ENCODE measurements at regions not wholly inside any gene's neighbourhood (a gene's known extent, or its start where the extent isn't known, plus 50 kb on each side); places are given as distances from the start of the nearest gene placed in this dataset.

DNA sequence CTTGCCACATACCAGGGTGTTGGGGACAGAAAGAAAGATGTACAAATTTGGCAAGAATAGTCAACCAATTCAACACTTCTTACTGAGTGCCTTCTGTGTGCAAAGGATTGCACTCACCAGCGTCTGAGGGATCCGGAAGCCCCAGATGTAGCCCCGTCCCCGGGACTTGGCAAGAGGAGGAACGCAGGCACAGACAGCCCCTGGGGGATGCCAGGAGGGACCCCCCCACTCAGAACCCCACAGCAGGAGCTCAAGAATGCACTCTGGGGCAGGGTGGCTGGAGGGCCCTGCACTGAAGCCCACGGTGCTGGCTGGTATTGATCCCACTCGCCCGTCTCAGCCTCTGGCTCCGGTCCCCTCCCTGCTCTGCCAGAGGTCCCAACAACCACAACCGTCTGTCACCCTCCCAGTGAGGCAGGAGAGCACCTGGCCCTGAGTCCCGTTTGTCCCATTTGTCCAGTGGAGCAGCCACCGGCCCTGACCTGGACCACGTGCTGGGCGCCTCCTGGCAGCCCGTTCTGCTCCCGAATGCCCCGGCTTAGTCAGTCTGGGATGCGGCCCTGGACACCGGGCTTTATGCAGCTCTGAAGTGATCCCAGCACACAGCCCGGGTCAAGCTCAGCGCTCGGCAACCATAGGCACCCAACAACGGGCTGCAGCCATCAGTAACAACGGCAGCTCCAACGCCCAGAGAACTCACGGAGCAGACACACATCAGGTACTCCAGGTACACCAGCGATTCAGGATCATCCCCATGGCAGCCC lies 128.7 kb downstream of the DLL1 start:
- TF ChIP-seq POLR2A (IDR thresholded peaks at IDR 0.05; ENCODE audit: low read depth, low read length), result no peak
- TF ChIP-seq, protein P1, sequence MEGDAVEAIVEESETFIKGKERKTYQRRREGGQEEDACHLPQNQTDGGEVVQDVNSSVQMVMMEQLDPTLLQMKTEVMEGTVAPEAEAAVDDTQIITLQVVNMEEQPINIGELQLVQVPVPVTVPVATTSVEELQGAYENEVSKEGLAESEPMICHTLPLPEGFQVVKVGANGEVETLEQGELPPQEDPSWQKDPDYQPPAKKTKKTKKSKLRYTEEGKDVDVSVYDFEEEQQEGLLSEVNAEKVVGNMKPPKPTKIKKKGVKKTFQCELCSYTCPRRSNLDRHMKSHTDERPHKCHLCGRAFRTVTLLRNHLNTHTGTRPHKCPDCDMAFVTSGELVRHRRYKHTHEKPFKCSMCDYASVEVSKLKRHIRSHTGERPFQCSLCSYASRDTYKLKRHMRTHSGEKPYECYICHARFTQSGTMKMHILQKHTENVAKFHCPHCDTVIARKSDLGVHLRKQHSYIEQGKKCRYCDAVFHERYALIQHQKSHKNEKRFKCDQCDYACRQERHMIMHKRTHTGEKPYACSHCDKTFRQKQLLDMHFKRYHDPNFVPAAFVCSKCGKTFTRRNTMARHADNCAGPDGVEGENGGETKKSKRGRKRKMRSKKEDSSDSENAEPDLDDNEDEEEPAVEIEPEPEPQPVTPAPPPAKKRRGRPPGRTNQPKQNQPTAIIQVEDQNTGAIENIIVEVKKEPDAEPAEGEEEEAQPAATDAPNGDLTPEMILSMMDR (IDR thresholded peaks at IDR 0.05; ENCODE audit: extremely low read depth in 1 of 2, insufficient read depth in 1 of 2, low read depth in 1 of 2, low read length in 2 of 2), result no peak
- TF ChIP-seq FOS (IDR thresholded peaks at IDR 0.05; ENCODE audit: borderline replicate concordance, insufficient read depth, low read length), result no peak
- TF ChIP-seq JUN (IDR thresholded peaks at IDR 0.05; ENCODE audit: borderline replicate concordance, insufficient read depth, insufficient read length, low read depth), result no peak
- no peak for TF ChIP-seq GATA2 (IDR thresholded peaks at IDR 0.05; ENCODE audit: insufficient read depth, insufficient read length, low read depth, low read length)
